ENCODE measurements at regions not wholly inside any gene's neighbourhood (a gene's known extent, or its start where the extent isn't known, plus 50 kb on each side); places are given as distances from the start of the nearest gene placed in this dataset.
"Not testable (repeated sequence)": the region's sequence is repeated elsewhere in the genome, so short reads cannot be mapped to it uniquely, and the experiment has no call there.

- TF ChIP-seq POLR2AphosphoS5, POLR2A, CTCF (IDR thresholded peaks at IDR 0.05): not testable (repeated sequence)
These were observed 139.3 kb downstream of the ATXN7L3B start for GRCh38 chr12:74676955-74677354.
